ENCODE measurements at regions not wholly inside any gene's neighbourhood (a gene's known extent, or its start where the extent isn't known, plus 50 kb on each side); places are given as distances from the start of the nearest gene placed in this dataset.
A peak's percentile ranks its signal among the peaks of the same experiment; 100 is the strongest.

DNA sequence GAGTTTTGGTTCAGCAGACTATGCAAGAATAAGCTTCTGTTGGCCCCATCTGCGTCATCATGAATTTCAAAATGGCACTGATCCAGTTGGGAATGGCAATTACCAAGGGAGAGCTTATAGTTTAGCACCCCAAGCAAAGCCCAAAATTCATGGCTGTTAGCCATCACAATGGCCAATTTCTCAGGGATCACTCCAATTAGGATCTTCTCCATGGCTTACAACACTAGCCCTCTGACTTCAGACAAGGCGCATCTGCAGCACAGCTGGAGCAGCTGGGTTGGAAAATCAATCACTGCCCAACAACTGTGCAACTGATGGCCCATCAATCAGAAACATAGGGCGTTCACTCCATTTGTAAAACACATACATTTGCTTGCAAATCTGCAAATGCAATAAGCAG is 273.6 kb downstream of the SRBD1 start:
- DNase-seq: no peak
- in situ Hi-C loops (cut with HindIII; ENCODE audit: low pct_ligation_motif_present, low pct_unique_long_range_greater_than_20kb, low sequenced_read_pairs): no loop called here

DNA sequence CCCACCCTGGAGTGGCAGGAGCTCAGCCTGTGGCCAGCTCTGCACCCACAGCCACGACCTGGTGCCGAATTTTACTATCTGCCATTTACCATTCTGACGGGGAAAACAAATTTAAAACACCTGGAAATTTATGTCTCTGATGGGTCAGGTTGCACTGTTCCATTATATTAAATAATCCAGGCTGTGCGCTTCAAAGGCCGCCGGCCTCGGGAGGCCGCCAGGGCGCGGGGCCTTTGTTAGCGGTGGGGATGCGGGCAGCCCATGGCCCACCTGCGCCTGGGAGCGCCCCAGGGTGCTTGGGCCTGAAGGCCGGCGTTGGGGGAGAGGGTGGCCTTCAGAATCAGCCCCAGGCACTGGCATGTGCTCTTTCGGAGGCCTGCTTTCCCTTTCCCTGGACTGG is 276.9 kb downstream of the SRBD1 start:
- no peak for DNase-seq
- in situ Hi-C loops (cut with HindIII; ENCODE audit: low pct_ligation_motif_present, low pct_unique_long_range_greater_than_20kb, low sequenced_read_pairs): no loop called here

- no peak for DNase-seq
- in situ Hi-C loops (cut with HindIII; ENCODE audit: low pct_ligation_motif_present, low pct_unique_long_range_greater_than_20kb, low sequenced_read_pairs): no loop called here
Observed at GRCh38 chr2:45332567-45332966, 278.5 kb downstream of the SRBD1 start.

DNA sequence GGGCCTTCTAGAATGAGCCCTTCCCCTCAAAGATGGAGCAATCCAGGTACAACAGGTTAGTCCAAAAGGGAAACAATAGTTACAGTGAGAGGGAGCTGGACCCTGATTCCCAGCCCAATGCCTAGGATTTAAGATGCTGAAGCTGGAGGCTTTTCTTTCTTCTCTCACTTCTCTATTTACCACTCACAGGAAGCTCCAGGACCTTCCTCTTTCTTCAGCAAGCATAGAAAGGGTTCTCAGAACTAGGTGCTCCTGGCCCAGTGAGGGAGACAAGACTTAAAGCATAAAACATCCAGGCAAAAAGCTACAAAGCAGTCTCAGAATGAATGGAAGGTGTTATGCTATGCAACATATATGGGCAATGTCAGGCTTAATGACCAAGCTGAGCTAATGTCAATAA is 279.0 kb downstream of the SRBD1 start:
- in situ Hi-C loops (cut with HindIII; ENCODE audit: low pct_ligation_motif_present, low pct_unique_long_range_greater_than_20kb, low sequenced_read_pairs): no loop called here
- no peak for DNase-seq

GRCh38 chr2:45331410-45331786 is 279.7 kb downstream of the SRBD1 start:
- no peak for DNase-seq
- in situ Hi-C loops (cut with HindIII; ENCODE audit: low pct_ligation_motif_present, low pct_unique_long_range_greater_than_20kb, low sequenced_read_pairs): no loop called here

DNA sequence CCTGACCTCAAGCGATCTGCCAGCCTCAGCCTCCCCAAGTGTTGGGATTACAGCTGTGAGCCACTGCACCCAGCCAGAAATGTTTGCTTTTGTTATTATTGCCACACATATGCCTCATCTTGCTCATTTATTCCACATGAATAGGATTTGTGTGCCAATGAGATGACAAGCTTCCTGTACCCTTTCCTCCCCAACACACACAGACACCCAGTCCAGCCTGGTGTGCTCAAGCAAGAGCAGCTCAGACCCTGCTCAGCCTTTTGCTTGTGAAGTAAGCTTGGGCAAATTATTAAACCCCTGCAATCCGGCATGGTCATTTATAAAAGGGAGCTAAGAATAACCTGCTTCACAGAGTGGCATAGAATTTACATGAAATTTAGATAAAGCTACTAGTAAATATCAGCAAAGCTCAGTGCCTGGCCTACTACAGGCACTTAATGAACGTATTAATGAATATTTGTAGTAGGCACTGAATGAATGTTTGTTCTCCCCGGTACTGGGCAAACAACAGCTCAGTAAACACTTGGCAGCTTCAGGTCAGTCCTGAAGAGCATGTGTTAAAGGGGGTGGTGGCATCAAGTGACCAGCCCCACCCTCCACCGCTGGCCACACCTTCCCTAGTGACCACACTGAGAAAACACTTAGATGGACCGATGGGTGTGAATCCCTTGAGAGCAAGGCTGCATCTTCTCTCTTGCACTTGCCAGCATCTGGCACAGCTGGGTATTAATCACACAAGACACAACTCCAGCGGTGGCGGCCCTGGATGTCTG is 280.2 kb downstream of the SRBD1 start:
- in situ Hi-C loops (cut with HindIII; ENCODE audit: low pct_ligation_motif_present, low pct_unique_long_range_greater_than_20kb, low sequenced_read_pairs): no loop called here
- DNase-seq: no peak

DNA sequence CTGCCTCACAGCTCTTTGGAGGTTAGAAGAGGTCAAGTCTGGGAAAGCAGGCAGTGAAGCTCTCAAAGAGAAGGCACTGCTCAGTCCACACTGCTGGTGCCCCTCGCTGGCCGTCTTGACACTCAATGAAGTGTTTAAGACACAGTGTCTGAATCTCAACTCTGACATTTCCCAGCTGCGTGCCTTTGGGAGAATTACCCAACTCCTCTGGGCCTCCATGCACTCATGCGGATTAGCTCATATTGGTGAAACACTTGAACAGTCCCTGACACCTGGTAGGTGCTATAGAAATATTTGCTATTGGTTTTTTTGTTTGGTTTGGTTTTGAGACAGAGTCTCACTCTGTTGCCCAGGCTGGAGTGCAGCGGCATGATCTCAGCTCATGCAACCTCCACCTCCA is 281.0 kb downstream of the SRBD1 start:
- no peak for DNase-seq
- in situ Hi-C loops (cut with HindIII; ENCODE audit: low pct_ligation_motif_present, low pct_unique_long_range_greater_than_20kb, low sequenced_read_pairs): no loop called here

GRCh38 chr2:45329045-45329677 is 281.9 kb downstream of the SRBD1 start:
- peak; percentile 58 for DNase-seq

DNA sequence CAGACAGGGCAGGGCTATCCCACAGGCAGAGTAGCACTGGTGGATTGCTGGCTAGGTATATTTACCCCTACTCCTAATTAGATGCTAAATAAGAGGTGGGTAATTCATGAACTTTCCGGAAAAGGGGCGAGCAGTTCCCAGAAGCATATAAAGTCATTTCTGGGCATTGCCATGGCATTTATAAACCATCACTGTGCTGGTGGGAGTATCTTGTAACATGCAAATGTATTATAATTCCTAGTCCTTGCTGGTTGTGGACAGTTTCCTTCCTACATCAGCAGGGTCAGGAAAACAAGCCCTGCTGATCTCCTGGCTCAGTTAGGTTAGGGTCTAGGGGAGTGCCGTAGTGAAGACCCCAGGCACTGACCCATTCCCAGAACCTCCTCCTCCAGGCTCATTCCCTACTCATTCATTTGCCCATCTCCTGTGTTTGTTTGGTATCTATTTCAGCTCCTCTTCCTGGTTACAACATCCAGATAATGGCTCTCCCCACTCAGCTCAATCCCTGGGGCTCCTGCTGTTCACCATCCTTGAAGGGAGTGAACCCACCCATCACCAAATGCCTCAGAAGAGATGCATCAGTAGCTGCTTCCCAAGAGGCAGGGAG is 282.7 kb downstream of the SRBD1 start:
- no peak for DNase-seq
- in situ Hi-C loops (cut with HindIII; ENCODE audit: low pct_ligation_motif_present, low pct_unique_long_range_greater_than_20kb, low sequenced_read_pairs): no loop called here

More at GRCh38 chr2:45329045-45329677, 281.9 kb downstream of the SRBD1 start:
- in situ Hi-C loops (cut with HindIII; ENCODE audit: low pct_ligation_motif_present, low pct_unique_long_range_greater_than_20kb, low sequenced_read_pairs): no loop called here

- in situ Hi-C loops (cut with HindIII; ENCODE audit: low pct_ligation_motif_present, low pct_unique_long_range_greater_than_20kb, low sequenced_read_pairs): no loop called here
- DNase-seq: no peak
Observed at GRCh38 chr2:45323344-45323743, 287.7 kb downstream of the SRBD1 start.

DNA sequence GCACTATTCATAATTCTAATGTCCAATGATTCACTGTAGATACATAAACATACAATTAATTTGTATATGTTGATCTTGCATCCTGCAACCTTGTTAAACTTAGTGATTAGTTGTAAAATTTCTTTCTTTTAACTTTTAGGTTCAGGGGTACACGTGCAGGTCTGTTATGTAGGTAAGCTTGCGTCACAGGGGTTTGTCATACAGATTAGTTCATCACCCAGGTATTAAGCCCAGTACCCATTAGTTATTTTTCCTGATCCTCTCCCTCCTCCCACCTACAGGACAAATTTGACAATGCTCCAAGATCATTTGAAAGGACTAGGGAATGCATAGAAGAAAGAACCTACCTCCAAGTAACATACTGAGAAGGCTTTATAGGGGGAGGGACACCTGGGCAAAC is 290.1 kb downstream of the SRBD1 start:
- no peak for DNase-seq
- in situ Hi-C loops (cut with HindIII; ENCODE audit: low pct_ligation_motif_present, low pct_unique_long_range_greater_than_20kb, low sequenced_read_pairs): no loop called here

DNA sequence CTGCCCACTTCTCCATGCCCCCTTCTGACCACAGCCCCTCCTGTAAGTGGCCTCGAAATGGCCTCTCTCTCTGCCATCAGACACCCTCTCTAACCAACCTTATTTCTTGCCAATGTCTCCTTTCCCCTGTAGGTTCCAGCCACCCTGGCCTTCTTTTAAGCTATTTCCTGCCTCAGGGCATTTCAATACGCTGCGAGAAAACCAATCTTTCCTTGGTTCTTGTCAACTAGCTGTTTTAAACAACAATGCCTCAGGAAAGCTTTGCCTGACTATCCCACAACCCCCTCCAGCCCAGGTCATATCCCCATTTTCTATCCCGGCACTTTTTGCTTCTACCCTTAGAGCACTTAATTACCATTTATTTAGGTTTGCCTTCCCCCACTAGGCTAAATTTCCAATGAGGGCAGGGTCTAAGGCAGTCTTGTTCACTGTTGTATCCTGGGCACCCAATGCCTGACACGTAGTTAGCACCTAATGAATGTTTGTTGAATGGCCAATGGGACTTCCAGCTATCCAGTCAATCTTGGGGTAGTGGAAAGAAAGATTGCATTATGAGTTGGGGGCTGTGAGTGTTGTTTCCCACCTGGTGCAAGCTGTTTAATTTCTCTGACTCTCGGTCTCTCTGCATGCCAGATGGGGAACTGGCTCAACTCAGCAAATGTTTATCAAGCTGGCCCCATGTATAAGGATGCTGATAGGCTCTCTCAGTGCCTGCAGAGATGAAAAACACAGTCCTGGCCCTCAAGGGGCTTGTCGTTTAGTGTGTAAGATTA is 291.2 kb downstream of the SRBD1 start:
- no peak for DNase-seq
- in situ Hi-C loops (cut with HindIII; ENCODE audit: low pct_ligation_motif_present, low pct_unique_long_range_greater_than_20kb, low sequenced_read_pairs): no loop called here

DNA sequence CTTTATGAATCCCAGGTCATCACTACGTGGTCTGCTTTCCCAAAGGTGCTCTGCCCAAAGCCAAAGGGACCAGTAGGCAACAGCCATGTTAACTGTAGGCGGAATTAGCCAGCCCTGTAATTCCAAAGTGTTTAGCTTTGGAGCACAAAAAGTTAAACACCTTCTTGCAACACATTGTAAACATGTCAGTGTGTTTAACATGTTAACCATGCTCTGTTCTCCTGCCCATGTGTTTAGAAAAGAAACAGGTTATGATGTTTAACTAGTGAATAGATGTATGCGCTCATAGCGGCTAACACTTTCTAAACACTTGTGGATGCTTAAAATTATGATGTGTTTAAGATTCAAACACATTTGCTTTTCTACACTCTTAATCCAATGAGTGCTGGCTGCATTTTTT is 292.4 kb downstream of the SRBD1 start:
- DNase-seq: no peak
- in situ Hi-C loops (cut with HindIII; ENCODE audit: low pct_ligation_motif_present, low pct_unique_long_range_greater_than_20kb, low sequenced_read_pairs): no loop called here

DNA sequence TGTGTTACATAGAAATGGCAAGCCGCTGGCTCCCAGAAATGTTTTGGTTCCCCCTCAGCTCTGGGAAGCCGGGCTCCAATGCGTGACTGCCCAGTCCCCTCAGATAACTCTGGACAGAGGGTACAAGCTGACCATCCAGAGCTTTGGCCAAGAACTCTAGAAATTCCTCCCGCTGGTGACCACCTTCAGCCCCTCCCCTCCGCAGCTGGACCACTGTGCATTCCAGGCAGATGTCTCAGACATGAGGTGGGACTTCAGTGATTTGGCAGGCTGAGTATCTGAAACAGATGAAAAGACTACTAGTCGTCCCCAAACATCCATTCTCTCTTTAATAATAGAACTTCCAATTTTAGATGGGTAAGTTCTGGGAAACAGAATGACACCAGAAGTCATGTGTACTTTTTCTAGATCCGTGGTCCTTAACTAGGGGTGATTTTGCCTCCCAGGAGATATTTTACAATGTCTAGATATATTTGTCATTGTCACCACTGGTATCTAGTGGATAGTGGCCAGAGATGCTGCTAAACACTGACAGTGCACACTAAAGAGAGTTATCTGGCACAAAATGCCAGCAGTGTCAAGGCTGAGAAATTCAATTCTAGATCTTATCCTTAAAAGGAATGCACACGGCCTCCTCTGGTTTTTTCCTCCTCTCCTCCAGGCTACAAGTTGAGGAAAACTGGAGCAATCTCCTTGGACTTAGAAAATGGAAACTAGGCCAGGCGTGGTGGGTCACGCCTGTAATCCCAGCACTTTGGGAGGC is 294.3 kb downstream of the SRBD1 start:
- no peak for DNase-seq
- in situ Hi-C loops (cut with HindIII; ENCODE audit: low pct_ligation_motif_present, low pct_unique_long_range_greater_than_20kb, low sequenced_read_pairs): no loop called here

GRCh38 chr2:45315861-45316260 is 295.2 kb downstream of the SRBD1 start:
- in situ Hi-C loops (cut with HindIII; ENCODE audit: low pct_ligation_motif_present, low pct_unique_long_range_greater_than_20kb, low sequenced_read_pairs): no loop called here
- DNase-seq: no peak

DNA sequence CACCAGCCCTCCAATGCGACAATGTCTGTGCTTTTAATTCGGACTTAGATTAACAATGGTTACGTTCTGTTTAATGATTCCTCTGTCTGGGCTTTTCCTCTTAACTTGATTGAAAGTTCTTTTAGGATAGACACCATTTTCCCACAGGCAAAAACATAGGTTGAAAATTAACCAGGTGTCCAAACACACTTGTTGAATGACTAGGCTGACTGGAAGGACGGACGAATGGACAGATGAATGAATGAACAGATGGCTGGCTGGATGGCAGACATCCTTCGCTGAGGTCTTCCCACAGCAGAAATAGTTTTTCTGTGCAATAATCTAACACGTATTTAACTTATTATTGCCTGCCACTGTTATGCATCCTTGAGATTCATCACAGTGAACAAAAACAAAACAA is 298.8 kb downstream of the SRBD1 start:
- DNase-seq: no peak
- in situ Hi-C loops (cut with HindIII; ENCODE audit: low pct_ligation_motif_present, low pct_unique_long_range_greater_than_20kb, low sequenced_read_pairs): no loop called here

DNA sequence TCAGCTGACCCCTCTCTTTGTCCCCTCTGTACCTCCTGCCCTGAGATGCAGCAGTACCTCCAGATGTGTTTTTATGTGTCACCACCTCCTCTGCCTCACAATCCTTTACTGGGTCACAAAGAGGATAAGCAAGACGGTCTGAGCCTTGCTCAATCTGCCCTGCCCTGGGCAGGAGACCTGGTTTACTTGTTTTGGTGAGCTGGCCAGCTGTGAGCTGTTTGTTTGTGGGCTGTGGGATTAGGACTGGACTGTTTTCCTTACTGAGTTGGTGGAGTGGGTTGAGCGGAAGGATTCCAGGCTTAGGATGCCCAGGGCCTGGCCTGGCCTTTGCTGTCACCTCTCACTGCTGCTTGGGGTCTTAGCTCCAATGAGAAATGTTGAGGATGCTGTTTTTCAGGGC is 299.5 kb downstream of the SRBD1 start:
- no peak for DNase-seq
- in situ Hi-C loops (cut with HindIII; ENCODE audit: low pct_ligation_motif_present, low pct_unique_long_range_greater_than_20kb, low sequenced_read_pairs): no loop called here

DNA sequence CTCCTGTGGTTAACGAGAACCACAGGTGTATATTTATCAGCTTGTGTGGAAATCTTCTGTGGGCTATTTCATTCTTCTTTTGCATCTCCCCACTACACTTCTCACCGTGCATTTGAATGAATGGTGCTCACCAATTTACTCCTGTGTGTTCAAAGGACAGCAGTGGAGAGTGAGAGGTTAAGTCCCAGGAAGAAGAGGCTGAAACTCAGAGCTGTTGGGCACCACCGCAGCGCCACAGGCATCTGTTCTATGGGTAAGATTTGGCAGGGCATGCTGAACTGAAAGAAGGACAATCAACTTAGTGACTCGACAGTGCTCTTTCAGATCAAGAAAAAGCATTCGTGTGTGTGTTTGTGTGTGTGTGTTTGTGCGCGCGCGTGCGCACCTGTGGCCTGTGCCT is 297.9 kb upstream of the SIX2 start:
- no peak for DNase-seq
- in situ Hi-C loops (cut with HindIII; ENCODE audit: low pct_ligation_motif_present, low pct_unique_long_range_greater_than_20kb, low sequenced_read_pairs): no loop called here

GRCh38 chr2:45305599-45305998 is 296.3 kb upstream of the SIX2 start:
- in situ Hi-C loops (cut with HindIII; ENCODE audit: low pct_ligation_motif_present, low pct_unique_long_range_greater_than_20kb, low sequenced_read_pairs): no loop called here
- DNase-seq: no peak
